ENCODE measurements at regions not wholly inside any gene's neighbourhood (a gene's known extent, or its start where the extent isn't known, plus 50 kb on each side); places are given as distances from the start of the nearest gene placed in this dataset.

DNA sequence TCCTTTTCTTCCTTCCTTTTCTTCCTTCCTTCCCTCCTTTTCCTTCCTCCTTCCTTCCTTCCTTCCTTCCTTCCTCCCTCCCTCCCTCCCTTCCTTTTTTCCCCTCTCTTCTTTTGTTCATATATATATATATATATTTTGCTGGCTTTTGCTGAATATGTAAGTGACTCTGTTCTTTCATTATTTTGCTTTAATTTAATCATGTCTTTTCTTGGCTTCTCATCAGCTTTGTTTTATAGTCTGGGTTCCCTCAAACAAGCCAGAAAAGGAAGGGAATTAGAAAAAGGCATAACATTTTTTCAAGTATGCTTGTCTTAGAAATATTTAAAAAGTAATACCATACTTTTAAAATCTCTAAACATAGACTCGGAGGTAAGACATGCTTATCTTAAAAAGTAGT, 219.9 kb upstream of the ATXN7L3B start:
- Histone ChIP-seq H3K23me2 (ENCODE audit: insufficient read length, low read depth, low read length, poor library complexity, severe bottlenecking) (no peaks in the 10 kb centered on the region), H2BK12ac (ENCODE audit: insufficient read length, low read depth, low read length) (no peak overlapping the region)
- no peaks in the 10 kb centered on the region for H3K27me3 Mint-ChIP-seq (ENCODE audit: low read depth)

More for the DNA sequence above, 219.9 kb upstream of the ATXN7L3B start:
- H3K4ac ChIP-seq (ENCODE audit: low read depth, low read length) = no peak overlapping the region
- no peak overlapping the region for H3K4me2 ChIP-seq (ENCODE audit: insufficient read depth, insufficient read length, low read length)
- H3K27ac ChIP-seq (ENCODE audit: insufficient read length, low read depth, low read length) = no peak overlapping the region
- H4K91ac ChIP-seq (ENCODE audit: insufficient read length, low read depth, low read length) = no peak overlapping the region
- H3K4me1 Mint-ChIP-seq = no peaks in the 10 kb centered on the region
- no peaks in the 10 kb centered on the region for H3K36me3 Mint-ChIP-seq (ENCODE audit: insufficient read depth in 1 of 3, low read depth in 3 of 3)
- H3K14ac ChIP-seq (ENCODE audit: insufficient read depth, low read length) = no peak overlapping the region
- H2AFZ ChIP-seq (ENCODE audit: low read length) = no peak overlapping the region
- no peak overlapping the region for H3K9ac ChIP-seq (ENCODE audit: extremely low read depth, insufficient read length, low read length)
- no peak for DNase-seq
- H3K27ac Mint-ChIP-seq = no peak overlapping the region
- no peak overlapping the region for H2BK5ac ChIP-seq (ENCODE audit: insufficient read length, low read length)
- H3K23ac ChIP-seq (ENCODE audit: insufficient read length, low read depth, low read length) = no peak overlapping the region
- H3K79me1 ChIP-seq (ENCODE audit: insufficient read depth, low read depth, low read length, poor library complexity, severe bottlenecking) = no peaks in the 10 kb centered on the region
- H4K8ac ChIP-seq (replicated peaks; ENCODE audit: insufficient read length, low read depth, low read length) = no peak overlapping the region
- H3T11ph ChIP-seq (ENCODE audit: low read length) = no peak overlapping the region
- no peak overlapping the region for H2BK15ac ChIP-seq (ENCODE audit: low read depth, low read length)
- H4K5ac ChIP-seq (ENCODE audit: insufficient read length, low read depth, low read length) = no peak overlapping the region
- H3K27me3 ChIP-seq (ENCODE audit: insufficient read depth, low read length) = no peaks in the 10 kb centered on the region
- no peak overlapping the region for H2BK120ac ChIP-seq (ENCODE audit: low read depth, low read length, poor library complexity, severe bottlenecking)
- H2AK5ac ChIP-seq (ENCODE audit: insufficient read length, low read length) = no peak overlapping the region
- no peak overlapping the region for H3K4me3 Mint-ChIP-seq
- H2BK20ac ChIP-seq (ENCODE audit: low read depth, low read length, poor library complexity, severe bottlenecking) = no peak overlapping the region
- H4K20me1 ChIP-seq (ENCODE audit: control insufficient read depth, insufficient read depth, insufficient read length) = no peaks in the 10 kb centered on the region
- no peaks in the 10 kb centered on the region for H3K4me1 ChIP-seq (ENCODE audit: insufficient read depth, low read length)
- H3K9me3 Mint-ChIP-seq = peaks cover 0 to under 1% of the 10 kb centered on the region in 2 experiments; a peak in 1 of 5 replicates
- TF ChIP-seq, protein P1, sequence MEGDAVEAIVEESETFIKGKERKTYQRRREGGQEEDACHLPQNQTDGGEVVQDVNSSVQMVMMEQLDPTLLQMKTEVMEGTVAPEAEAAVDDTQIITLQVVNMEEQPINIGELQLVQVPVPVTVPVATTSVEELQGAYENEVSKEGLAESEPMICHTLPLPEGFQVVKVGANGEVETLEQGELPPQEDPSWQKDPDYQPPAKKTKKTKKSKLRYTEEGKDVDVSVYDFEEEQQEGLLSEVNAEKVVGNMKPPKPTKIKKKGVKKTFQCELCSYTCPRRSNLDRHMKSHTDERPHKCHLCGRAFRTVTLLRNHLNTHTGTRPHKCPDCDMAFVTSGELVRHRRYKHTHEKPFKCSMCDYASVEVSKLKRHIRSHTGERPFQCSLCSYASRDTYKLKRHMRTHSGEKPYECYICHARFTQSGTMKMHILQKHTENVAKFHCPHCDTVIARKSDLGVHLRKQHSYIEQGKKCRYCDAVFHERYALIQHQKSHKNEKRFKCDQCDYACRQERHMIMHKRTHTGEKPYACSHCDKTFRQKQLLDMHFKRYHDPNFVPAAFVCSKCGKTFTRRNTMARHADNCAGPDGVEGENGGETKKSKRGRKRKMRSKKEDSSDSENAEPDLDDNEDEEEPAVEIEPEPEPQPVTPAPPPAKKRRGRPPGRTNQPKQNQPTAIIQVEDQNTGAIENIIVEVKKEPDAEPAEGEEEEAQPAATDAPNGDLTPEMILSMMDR (conservative IDR thresholded peaks at IDR 0.05) = no peak
- no peak overlapping the region for H3K56ac ChIP-seq (ENCODE audit: insufficient read length, low read depth, low read length)
- no peaks in the 10 kb centered on the region for H3K9me3 ChIP-seq (ENCODE audit: control insufficient read depth, low read depth, low read length)
- WGBS (ENCODE audit: extremely low coverage, insufficient read length, low lambda C conversion rate) = no CpG with 5 or more reads among the region's 1 CpG
- no peak overlapping the region for H3K18ac ChIP-seq (ENCODE audit: insufficient read length, low read depth, low read length)
- no peaks in the 10 kb centered on the region for H3K79me2 ChIP-seq (ENCODE audit: insufficient read depth, low read length)

Data from H9 (cell line).